ENCODE measurements at regions not wholly inside any gene's neighbourhood (a gene's known extent, or its start where the extent isn't known, plus 50 kb on each side); places are given as distances from the start of the nearest gene placed in this dataset.

DNA sequence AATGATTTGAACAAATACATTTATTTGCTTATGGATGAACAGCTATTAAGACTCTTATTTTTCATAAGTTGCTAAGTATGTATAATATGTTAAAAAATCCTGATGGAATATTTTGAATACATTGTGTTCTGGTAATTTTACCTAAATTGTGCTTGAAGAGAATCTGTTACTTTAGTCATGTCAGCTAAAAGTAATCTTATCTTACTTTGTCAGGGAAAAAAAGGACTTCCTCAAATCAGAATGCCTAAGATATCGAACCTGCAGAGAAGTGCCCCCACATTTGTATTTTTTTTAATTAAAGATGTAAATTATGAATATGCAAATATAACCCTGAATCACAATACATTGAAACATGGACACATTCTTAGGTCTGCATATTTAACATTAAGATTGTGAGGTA is 1331.7 kb downstream of the MRPL39 start:
- TF ChIP-seq, protein P1, sequence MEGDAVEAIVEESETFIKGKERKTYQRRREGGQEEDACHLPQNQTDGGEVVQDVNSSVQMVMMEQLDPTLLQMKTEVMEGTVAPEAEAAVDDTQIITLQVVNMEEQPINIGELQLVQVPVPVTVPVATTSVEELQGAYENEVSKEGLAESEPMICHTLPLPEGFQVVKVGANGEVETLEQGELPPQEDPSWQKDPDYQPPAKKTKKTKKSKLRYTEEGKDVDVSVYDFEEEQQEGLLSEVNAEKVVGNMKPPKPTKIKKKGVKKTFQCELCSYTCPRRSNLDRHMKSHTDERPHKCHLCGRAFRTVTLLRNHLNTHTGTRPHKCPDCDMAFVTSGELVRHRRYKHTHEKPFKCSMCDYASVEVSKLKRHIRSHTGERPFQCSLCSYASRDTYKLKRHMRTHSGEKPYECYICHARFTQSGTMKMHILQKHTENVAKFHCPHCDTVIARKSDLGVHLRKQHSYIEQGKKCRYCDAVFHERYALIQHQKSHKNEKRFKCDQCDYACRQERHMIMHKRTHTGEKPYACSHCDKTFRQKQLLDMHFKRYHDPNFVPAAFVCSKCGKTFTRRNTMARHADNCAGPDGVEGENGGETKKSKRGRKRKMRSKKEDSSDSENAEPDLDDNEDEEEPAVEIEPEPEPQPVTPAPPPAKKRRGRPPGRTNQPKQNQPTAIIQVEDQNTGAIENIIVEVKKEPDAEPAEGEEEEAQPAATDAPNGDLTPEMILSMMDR (conservative IDR thresholded peaks at IDR 0.05), result no peak

DNA sequence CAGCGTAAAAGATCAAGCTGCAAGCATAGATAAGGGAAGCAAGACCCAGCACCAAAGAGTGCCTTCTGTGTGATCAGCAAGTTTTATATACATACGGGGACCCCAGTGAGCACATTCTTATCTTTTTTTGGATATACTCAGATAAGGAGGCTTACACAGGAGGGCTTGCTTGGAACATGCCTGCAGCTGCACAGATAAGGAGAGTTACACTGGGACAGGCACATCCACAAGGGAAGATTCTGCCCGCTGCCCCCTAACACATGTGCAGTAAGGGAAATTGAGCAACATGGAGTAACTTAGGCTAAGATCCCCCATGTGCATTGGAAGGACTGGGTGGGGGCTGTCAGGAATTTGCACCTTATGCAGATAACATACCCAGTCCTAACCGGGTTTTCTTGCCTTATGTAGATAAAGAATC is 1334.8 kb downstream of the MRPL39 start:
- TF ChIP-seq, protein P1 (conservative IDR thresholded peaks at IDR 0.05), result no peak
- H3K27ac ChIP-seq, result no peak overlapping the region

More for the DNA sequence above, 1331.7 kb downstream of the MRPL39 start:
- no peak overlapping the region for H3K27ac ChIP-seq

DNA sequence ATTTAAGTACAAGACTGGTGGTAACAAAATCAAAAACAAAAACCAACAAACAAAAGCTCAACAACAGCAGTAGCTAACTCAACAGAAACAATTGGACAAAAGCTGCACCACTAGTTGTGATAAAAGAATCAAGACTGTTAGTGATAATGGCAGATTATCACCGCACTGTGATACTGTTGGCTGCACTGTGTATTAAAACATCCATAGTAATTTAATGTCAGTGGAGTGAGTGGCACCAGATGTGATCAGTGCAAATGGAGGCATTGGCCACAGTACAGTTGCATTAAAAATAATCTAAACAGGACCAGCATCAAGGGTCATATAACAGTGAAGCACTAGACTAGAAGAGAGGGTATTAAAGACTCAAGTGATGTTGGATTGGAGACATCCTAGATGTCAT is 1341.3 kb downstream of the MRPL39 start:
- TF ChIP-seq, protein P1 (conservative IDR thresholded peaks at IDR 0.05), result no peak
- no peak overlapping the region for H3K27ac ChIP-seq

DNA sequence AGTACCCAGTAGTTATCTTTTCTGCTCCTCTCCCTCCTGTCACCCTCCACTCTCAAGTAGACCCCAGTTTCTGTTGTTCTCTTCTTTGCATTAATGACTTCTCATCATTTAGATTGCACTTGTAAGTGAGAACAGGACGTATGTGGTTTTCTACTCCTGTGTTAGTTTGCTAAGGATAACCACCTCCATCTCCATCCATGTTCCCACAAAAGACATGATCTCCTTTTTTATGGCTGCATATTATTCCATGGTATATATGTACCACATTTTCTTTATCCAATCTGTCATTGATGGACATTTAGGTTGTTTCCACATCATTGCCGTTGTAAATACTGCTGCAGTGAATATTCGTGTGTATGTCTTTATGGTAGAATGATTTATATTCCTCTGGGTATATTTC is 1346.5 kb downstream of the MRPL39 start:
- H3K27ac ChIP-seq, result no peak overlapping the region
- TF ChIP-seq, protein P1 (conservative IDR thresholded peaks at IDR 0.05), result no peak

DNA sequence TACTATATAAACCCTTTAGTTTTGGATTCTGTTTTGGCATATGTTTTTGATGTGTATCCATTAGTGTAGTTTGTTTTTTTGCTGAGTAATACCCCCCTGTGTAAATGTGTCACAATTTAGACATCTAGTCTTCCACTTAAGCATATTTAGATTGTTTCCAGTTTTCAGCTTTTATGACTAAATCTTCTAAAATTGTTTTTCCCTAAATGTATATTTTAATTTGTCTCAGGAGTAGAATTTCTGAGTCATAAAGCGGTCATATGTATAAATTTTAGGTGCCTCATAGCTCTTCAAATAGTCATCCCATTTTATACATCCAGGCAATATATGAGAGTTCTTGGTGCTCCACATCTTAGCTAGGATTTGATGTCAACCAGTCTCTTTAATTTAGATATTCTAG is 1348.0 kb downstream of the MRPL39 start:
- H3K27ac ChIP-seq, result no peak overlapping the region
- TF ChIP-seq, protein P1 (conservative IDR thresholded peaks at IDR 0.05), result no peak

DNA sequence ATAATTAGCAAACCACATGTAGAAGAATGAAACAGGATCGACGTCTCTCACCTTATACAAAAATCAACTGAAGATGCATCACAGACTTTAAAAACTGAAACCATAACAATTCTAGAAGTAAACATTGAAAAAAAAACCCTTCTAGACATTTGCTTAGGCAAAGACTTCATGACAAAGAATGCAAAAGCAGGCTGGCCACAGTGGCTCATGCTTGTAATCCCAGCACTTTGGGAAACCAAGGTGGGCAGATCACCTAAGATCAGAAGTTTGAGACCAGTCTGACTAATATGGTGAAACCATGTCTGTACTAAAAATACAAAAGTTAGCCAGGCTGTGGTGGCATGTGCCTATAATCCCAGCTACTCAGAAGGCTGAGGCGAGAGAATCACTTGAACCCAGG is 1351.7 kb downstream of the MRPL39 start:
- TF ChIP-seq, protein P1 (conservative IDR thresholded peaks at IDR 0.05), result no peak
- no peak overlapping the region for H3K27ac ChIP-seq

DNA sequence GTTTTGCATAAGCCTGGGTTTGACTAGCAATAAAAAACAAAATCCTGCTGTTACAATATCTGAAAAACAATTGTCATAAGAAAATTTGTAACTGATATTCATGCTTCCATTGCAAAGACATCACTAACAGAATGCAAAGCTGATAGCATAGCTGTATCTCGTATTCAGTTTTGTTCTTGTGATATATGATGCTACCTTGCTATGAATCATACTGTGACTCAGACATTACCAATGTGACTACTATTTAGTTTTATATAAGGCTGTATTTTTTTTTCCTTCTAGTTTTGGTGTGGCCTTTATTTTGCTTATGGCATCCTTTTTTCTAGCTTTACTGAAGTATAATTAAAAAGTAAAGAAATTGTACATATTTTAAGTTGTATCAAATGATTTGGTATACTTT is 1381.8 kb downstream of the MRPL39 start:
- H3K27ac ChIP-seq, result no peak overlapping the region
- TF ChIP-seq, protein P1 (conservative IDR thresholded peaks at IDR 0.05), result no peak

DNA sequence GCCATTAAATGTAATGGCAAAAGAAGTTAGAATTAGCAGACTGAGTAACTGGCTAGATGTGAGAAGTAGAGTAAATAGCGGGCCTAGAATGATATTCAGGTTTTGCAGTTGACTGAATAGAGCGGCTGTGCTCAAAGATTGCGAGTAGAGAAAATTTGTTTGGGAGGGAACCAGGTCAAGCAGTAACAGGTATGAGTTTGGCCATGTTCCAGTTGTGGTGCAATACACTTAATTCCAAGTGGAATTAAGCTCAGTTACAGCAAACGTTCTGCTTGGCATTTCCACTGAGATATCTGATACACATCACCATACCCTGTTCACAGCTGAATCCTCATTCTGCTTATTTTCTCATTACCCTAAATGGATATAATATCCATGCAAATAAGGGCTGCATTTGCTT is 1382.9 kb downstream of the MRPL39 start:
- no peak overlapping the region for H3K27ac ChIP-seq
- TF ChIP-seq, protein P1 (conservative IDR thresholded peaks at IDR 0.05), result no peak

All from VCaP (cell line).